ENCODE measurements at regions not wholly inside any gene's neighbourhood (a gene's known extent, or its start where the extent isn't known, plus 50 kb on each side); places are given as distances from the start of the nearest gene placed in this dataset.

DNA sequence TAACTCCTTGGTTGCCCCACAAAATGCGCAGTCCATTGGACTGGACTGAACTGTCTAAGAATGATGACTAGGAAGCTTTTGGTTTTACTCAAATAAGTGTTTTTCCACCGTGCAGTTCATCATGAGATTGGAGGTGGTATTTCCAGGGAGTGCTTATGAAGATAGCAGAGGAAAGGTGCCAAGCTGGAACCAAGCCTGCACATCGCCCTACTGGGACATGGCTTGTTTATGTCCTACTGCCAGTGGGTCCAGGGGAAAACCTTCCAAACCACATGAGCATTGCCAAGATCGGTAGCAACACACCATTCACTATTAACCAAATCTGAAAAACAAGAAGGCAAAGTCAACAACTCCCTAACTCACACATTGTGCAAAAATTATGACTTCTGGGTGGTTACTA is 54.7 kb upstream of the DSCAM start:
- H3K27ac ChIP-seq (ENCODE audit: low read length), result no peak overlapping the region
- H3K4me1 ChIP-seq (ENCODE audit: control insufficient read depth in 1 of 2, insufficient read depth in 2 of 2, low read length in 2 of 2), result peaks cover 0 to 10% of the 10 kb centered on the region in 2 donors
- no peaks in the 10 kb centered on the region for H3K36me3 ChIP-seq (ENCODE audit: control insufficient read depth in 1 of 2, insufficient read depth in 2 of 2, low read length in 2 of 2)
- no peak overlapping the region for H3K4me3 ChIP-seq (ENCODE audit: low read depth in 1 of 2, low read length in 2 of 2)
- no peaks in the 10 kb centered on the region for H3K27me3 ChIP-seq (ENCODE audit: low read depth, low read length)
- H3K9me3 ChIP-seq (ENCODE audit: control insufficient read depth in 1 of 2, low read length in 2 of 2), result peaks cover 0 to 11% of the 10 kb centered on the region in 2 donors

DNA sequence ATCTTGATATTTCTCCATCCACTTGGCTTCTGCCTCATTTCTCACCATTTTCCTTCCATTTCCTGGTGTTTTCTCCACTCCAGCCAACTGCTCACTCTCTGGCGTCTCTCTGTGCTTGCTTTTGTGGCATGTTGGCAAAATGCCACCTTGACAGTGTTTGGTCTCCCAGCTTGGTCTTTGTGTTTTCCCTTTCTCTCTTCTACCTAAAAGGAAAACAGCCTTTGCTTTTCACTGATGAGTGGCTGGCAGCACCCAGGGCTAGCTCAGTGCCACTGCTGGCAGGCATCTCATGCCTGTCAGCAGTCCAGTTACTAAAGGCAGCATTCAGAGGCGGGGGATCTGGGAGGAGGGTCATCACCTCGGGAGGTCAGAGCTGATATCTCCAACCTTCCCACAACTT is 55.3 kb upstream of the DSCAM start:
- Histone ChIP-seq H3K27ac (ENCODE audit: low read length) (no peak overlapping the region), H3K27me3 (ENCODE audit: low read depth, low read length) (no peaks in the 10 kb centered on the region), H3K9me3 (ENCODE audit: control insufficient read depth in 1 of 2, low read length in 2 of 2) (peaks cover 0 to 6% of the 10 kb centered on the region in 2 donors), H3K36me3 (ENCODE audit: control insufficient read depth in 1 of 2, insufficient read depth in 2 of 2, low read length in 2 of 2) (no peaks in the 10 kb centered on the region), H3K4me1 (ENCODE audit: control insufficient read depth in 1 of 2, insufficient read depth in 2 of 2, low read length in 2 of 2) (peaks cover 0 to 10% of the 10 kb centered on the region in 2 donors), H3K4me3 (ENCODE audit: low read depth in 1 of 2, low read length in 2 of 2) (no peak overlapping the region)

DNA sequence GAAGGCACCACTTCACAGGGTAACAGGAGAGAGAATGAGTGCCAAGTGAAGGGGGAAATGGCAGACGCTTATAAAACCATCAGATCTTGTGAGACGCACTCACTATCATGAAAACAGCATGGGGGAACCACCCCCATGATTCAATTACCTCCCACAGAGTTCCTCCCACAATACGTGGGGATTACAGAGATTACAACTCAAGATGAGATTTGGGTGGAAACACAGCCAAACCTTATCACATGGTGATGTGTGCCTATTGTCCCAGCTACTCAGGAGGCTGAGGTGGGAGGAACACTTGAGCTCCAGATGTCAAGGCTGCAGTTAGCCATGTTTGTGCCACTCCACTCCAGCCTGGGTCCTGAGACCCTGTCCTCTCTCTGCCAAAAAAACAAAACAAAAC is 56.0 kb upstream of the DSCAM start:
- Histone ChIP-seq H3K4me1 (ENCODE audit: control insufficient read depth in 1 of 2, insufficient read depth in 2 of 2, low read length in 2 of 2) (peaks cover 0 to 10% of the 10 kb centered on the region in 2 donors), H3K9me3 (ENCODE audit: control insufficient read depth in 1 of 2, low read length in 2 of 2) (peaks cover 0 to 4% of the 10 kb centered on the region in 2 donors), H3K27me3 (ENCODE audit: low read depth, low read length) (no peaks in the 10 kb centered on the region), H3K4me3 (ENCODE audit: low read depth in 1 of 2, low read length in 2 of 2) (no peak overlapping the region), H3K27ac (ENCODE audit: low read length) (no peak overlapping the region), H3K36me3 (ENCODE audit: control insufficient read depth in 1 of 2, insufficient read depth in 2 of 2, low read length in 2 of 2) (no peaks in the 10 kb centered on the region)

DNA sequence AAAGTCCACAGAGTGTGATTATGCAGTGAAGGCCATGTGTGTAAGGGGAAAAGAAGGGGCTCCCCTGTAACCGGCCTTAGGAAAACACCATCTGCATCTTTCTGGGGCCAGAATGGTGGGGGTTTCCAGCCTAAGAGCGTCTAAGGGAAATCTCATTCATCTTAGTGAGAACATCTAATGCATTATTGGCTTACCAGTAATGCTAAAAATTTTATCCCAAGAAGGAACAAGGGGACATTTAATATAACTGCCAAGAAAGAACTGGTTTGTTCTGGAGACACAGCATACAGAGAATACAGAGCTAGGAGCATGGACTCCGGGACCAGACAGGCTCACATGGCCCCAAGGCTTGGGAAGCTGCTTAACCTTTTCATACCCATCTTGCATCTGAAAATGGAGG is 58.3 kb upstream of the DSCAM start:
- no peaks in the 10 kb centered on the region for H3K27me3 ChIP-seq (ENCODE audit: low read depth, low read length)
- H3K36me3 ChIP-seq (ENCODE audit: control insufficient read depth in 1 of 2, insufficient read depth in 2 of 2, low read length in 2 of 2), result no peaks in the 10 kb centered on the region
- H3K4me3 ChIP-seq (ENCODE audit: low read depth in 1 of 2, low read length in 2 of 2), result no peak overlapping the region
- H3K4me1 ChIP-seq (ENCODE audit: control insufficient read depth in 1 of 2, insufficient read depth in 2 of 2, low read length in 2 of 2), result peaks cover 0 to 10% of the 10 kb centered on the region in 2 donors
- H3K9me3 ChIP-seq (ENCODE audit: control insufficient read depth in 1 of 2, low read length in 2 of 2), result no peaks in the 10 kb centered on the region
- H3K27ac ChIP-seq (ENCODE audit: low read length), result no peak overlapping the region

DNA sequence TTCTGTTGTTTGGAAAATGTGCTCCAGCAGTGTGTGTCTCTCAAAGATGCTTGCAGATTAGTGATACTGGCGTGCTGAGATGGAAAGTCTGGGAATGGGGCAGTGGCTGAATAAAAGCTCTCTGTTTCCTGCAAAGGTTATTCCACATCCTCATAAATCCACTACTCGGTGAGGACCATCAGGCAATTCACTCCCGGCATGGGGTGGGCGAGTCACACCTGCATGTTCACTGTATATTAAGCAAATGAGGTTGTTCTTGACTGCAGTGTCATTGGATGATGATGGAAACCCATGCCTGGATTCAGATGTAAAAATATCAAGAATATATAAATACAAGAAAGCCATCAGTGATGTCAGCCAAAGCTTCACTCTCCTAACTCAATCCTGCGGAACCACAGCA is 65.4 kb upstream of the DSCAM start:
- H3K27ac ChIP-seq (ENCODE audit: low read length), result no peak overlapping the region
- H3K4me1 ChIP-seq (ENCODE audit: control insufficient read depth in 1 of 2, insufficient read depth in 2 of 2, low read length in 2 of 2), result no peaks in the 10 kb centered on the region
- no peaks in the 10 kb centered on the region for H3K36me3 ChIP-seq (ENCODE audit: control insufficient read depth in 1 of 2, insufficient read depth in 2 of 2, low read length in 2 of 2)
- H3K4me3 ChIP-seq (ENCODE audit: low read depth in 1 of 2, low read length in 2 of 2), result no peak overlapping the region
- no peaks in the 10 kb centered on the region for H3K27me3 ChIP-seq (ENCODE audit: low read depth, low read length)
- H3K9me3 ChIP-seq (ENCODE audit: control insufficient read depth in 1 of 2, low read length in 2 of 2), result no peaks in the 10 kb centered on the region

DNA sequence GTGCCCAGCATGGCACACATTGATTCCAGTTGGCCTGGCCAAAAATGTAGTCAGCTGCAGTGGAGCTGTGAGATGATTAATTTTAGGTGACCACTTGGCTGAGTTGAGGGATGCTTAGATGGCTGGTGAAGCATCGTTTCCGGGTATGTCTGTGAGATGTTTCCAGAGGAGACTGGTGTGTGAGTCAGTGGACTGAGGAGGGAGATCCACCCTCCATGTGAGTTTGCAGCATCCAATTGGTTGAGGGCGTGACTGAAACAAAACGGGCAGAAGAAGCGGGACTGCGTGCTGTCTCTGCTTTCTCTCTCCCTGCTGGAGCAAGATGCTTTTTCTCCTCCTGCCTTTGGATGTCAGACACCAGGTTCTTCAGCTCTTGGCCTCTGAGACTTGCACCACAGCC is 68.2 kb upstream of the DSCAM start:
- no peaks in the 10 kb centered on the region for H3K9me3 ChIP-seq (ENCODE audit: control insufficient read depth in 1 of 2, low read length in 2 of 2)
- H3K27me3 ChIP-seq (ENCODE audit: low read depth, low read length), result no peaks in the 10 kb centered on the region
- no peak overlapping the region for H3K4me3 ChIP-seq (ENCODE audit: low read depth in 1 of 2, low read length in 2 of 2)
- no peaks in the 10 kb centered on the region for H3K4me1 ChIP-seq (ENCODE audit: control insufficient read depth in 1 of 2, insufficient read depth in 2 of 2, low read length in 2 of 2)
- H3K36me3 ChIP-seq (ENCODE audit: control insufficient read depth in 1 of 2, insufficient read depth in 2 of 2, low read length in 2 of 2), result no peaks in the 10 kb centered on the region
- H3K27ac ChIP-seq (ENCODE audit: low read length), result no peak overlapping the region

DNA sequence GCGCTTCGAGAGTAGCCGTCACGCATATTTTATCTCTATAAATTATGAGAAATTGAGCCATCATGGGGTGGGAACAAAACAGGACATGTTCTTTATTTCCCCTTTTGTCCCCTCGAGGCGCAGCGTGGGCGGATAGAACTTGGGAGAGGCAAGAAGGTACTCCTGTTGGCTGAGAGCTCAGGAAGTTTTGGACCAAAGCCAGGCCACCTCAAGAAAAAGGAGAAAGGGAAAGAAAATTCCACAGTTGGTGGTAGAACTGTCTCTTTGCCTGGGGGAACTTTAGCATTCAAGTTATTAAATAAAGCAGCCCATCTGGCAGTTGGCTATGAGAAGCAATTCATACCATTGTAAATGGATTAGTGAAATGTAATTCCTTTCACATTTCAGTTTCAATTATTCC is 76.4 kb upstream of the DSCAM start:
- Histone ChIP-seq H3K4me1 (ENCODE audit: control insufficient read depth in 1 of 2, insufficient read depth in 2 of 2, low read length in 2 of 2) (no peaks in the 10 kb centered on the region), H3K36me3 (ENCODE audit: control insufficient read depth in 1 of 2, insufficient read depth in 2 of 2, low read length in 2 of 2) (no peaks in the 10 kb centered on the region)

DNA sequence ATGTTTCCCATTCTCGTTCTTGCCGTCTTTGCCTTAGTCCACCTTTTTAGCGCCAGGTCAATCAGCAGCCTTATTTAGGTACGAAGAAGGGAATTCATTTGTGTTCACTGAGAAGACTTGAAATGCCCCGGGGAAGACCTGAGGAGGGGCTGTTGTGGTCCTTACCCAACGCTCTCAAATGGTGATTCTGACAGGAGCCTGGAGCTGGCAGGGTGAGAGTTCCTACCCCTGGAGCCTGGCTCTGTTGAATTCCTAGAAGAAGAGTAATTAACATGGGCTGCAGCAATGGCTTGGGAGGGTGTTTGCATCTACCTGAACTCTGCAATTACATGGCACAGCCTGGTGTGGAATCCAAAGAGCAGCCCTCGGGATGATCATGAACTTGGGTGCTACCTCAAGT is 76.9 kb upstream of the DSCAM start:
- no peak overlapping the region for H3K4me3 ChIP-seq (ENCODE audit: low read depth in 1 of 2, low read length in 2 of 2)
- no peaks in the 10 kb centered on the region for H3K36me3 ChIP-seq (ENCODE audit: control insufficient read depth in 1 of 2, insufficient read depth in 2 of 2, low read length in 2 of 2)
- H3K27ac ChIP-seq (ENCODE audit: low read length), result no peak overlapping the region
- no peaks in the 10 kb centered on the region for H3K27me3 ChIP-seq (ENCODE audit: low read depth, low read length)
- peaks cover 3 to 7% of the 10 kb centered on the region in 2 donors for H3K9me3 ChIP-seq (ENCODE audit: control insufficient read depth in 1 of 2, low read length in 2 of 2)
- no peaks in the 10 kb centered on the region for H3K4me1 ChIP-seq (ENCODE audit: control insufficient read depth in 1 of 2, insufficient read depth in 2 of 2, low read length in 2 of 2)

More for the DNA sequence above, 76.4 kb upstream of the DSCAM start:
- Histone ChIP-seq H3K27me3 (ENCODE audit: low read depth, low read length) (no peaks in the 10 kb centered on the region), H3K4me3 (ENCODE audit: low read depth in 1 of 2, low read length in 2 of 2) (no peak overlapping the region), H3K27ac (ENCODE audit: low read length) (no peak overlapping the region), H3K9me3 (ENCODE audit: control insufficient read depth in 1 of 2, low read length in 2 of 2) (peaks cover 3 to 4% of the 10 kb centered on the region in 2 donors)

DNA sequence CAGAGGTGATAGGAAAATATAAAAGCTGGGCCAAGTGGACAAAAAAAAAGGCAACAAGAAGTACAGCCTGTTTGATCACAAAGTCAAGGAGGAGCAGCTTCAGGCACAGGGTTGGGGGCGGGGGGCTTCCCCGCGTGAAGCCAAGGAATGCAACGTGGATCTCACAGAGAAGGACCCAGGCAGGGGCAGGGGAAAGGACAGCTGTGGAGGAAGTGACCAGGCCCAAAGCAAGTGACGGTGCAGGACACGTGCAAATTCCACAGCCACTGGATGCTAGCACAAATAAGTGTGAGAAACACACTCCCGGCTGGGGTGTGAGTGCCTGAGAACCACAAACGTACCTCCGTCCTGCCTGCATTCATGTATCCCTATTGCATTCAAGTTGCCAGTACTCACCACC is 77.7 kb upstream of the DSCAM start:
- H3K27me3 ChIP-seq (ENCODE audit: low read depth, low read length), result no peaks in the 10 kb centered on the region
- no peaks in the 10 kb centered on the region for H3K36me3 ChIP-seq (ENCODE audit: control insufficient read depth in 1 of 2, insufficient read depth in 2 of 2, low read length in 2 of 2)
- no peaks in the 10 kb centered on the region for H3K4me1 ChIP-seq (ENCODE audit: control insufficient read depth in 1 of 2, insufficient read depth in 2 of 2, low read length in 2 of 2)
- no peak overlapping the region for H3K27ac ChIP-seq (ENCODE audit: low read length)
- H3K4me3 ChIP-seq (ENCODE audit: low read depth in 1 of 2, low read length in 2 of 2), result no peak overlapping the region
- H3K9me3 ChIP-seq (ENCODE audit: control insufficient read depth in 1 of 2, low read length in 2 of 2), result peaks cover 3 to 11% of the 10 kb centered on the region in 2 donors

DNA sequence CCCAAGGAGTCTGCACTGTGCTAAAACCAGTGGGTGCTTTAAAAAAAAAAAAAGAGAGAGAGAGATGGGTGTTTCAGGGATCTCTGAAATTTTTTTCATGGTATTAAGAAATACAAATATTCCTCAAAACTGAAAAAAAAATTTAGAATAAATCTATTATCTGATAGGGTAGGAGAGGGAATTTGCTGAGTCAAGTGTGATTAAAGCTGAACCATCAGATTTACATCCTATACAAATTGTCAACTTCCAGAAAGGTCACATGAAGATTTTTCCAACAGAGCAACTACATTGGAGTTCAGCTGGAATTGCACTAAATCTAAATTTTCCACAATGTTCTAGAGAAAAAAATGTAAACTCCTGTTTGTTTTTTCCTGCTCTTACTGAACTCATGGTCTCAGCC is 79.3 kb upstream of the DSCAM start:
- no peak overlapping the region for H3K27ac ChIP-seq (ENCODE audit: low read length)
- no peak overlapping the region for H3K4me3 ChIP-seq (ENCODE audit: low read depth in 1 of 2, low read length in 2 of 2)
- H3K27me3 ChIP-seq (ENCODE audit: low read depth, low read length), result no peaks in the 10 kb centered on the region
- no peaks in the 10 kb centered on the region for H3K36me3 ChIP-seq (ENCODE audit: control insufficient read depth in 1 of 2, insufficient read depth in 2 of 2, low read length in 2 of 2)
- peaks cover 3 to 11% of the 10 kb centered on the region in 2 donors for H3K9me3 ChIP-seq (ENCODE audit: control insufficient read depth in 1 of 2, low read length in 2 of 2)
- no peaks in the 10 kb centered on the region for H3K4me1 ChIP-seq (ENCODE audit: control insufficient read depth in 1 of 2, insufficient read depth in 2 of 2, low read length in 2 of 2)

DNA sequence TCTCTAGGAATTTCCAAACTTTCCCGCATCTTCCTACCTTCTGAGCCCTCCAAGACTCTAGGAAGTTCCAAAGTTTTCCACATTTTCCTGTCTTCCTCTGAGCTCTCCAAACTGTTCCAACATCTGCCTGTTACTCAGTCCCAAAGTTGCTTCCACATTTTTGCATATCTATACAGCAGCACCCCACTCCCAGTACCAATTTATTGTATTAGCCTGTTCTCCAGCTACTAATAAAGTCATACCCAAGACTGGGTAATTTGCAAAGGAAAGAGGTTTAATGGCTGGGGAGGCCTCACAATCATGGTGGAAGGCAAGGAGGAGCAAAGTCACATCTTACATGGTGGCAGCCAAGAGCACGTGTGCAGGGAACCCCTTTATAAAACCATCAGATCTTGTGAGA is 82.9 kb upstream of the DSCAM start:
- Histone ChIP-seq H3K27ac (ENCODE audit: low read length) (no peak overlapping the region), H3K4me3 (ENCODE audit: low read depth in 1 of 2, low read length in 2 of 2) (no peak overlapping the region), H3K4me1 (ENCODE audit: control insufficient read depth in 1 of 2, insufficient read depth in 2 of 2, low read length in 2 of 2) (no peaks in the 10 kb centered on the region), H3K27me3 (ENCODE audit: low read depth, low read length) (no peaks in the 10 kb centered on the region), H3K9me3 (ENCODE audit: control insufficient read depth in 1 of 2, low read length in 2 of 2) (peaks cover 3 to 11% of the 10 kb centered on the region in 2 donors), H3K36me3 (ENCODE audit: control insufficient read depth in 1 of 2, insufficient read depth in 2 of 2, low read length in 2 of 2) (no peaks in the 10 kb centered on the region)

DNA sequence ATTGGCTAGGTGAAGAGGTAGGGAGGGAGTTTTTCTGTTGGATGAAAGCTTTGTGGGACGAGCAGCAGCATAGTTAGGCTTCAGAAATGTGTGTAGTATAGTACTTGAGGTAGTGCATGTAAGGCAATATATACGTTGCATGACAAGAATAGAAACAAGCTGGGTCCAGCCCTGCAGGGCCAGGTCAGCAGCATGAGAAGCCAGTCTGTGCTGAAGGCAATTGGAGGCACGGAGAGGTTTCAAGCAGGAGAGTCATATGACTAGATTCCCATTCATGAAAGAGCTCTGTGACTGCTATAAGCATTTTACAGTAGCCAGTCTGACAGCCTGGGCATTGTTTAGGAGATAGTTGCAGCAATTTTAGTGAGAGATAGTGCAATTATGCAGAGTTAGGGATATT is 84.2 kb upstream of the DSCAM start:
- no peak overlapping the region for H3K27ac ChIP-seq (ENCODE audit: low read length)
- no peaks in the 10 kb centered on the region for H3K27me3 ChIP-seq (ENCODE audit: low read depth, low read length)

More for the DNA sequence above, 84.2 kb upstream of the DSCAM start:
- peaks cover 3 to 11% of the 10 kb centered on the region in 2 donors for H3K9me3 ChIP-seq (ENCODE audit: control insufficient read depth in 1 of 2, low read length in 2 of 2)
- no peak overlapping the region for H3K4me3 ChIP-seq (ENCODE audit: low read depth in 1 of 2, low read length in 2 of 2)
- no peaks in the 10 kb centered on the region for H3K4me1 ChIP-seq (ENCODE audit: control insufficient read depth in 1 of 2, insufficient read depth in 2 of 2, low read length in 2 of 2)
- no peaks in the 10 kb centered on the region for H3K36me3 ChIP-seq (ENCODE audit: control insufficient read depth in 1 of 2, insufficient read depth in 2 of 2, low read length in 2 of 2)
